NCI-H526 treated with DMSO at 0.1 percent for 48 hours (cell line): ENCODE measurements at regions not wholly inside any gene's neighbourhood (a gene's known extent, or its start where the extent isn't known, plus 50 kb on each side); places are given as distances from the start of the nearest gene placed in this dataset.
"Not testable (repeated sequence)": the region's sequence is repeated elsewhere in the genome, so short reads cannot be mapped to it uniquely, and the experiment has no call there.

Experiments
- DNase-seq: peaks from one replicate; lab custom pipeline; 2025; lab: John Stamatoyannopoulos, UW

- DNase-seq, result no peak
These were observed 78.9 kb upstream of the ZSWIM2 start for GRCh38 chr2:186927867-186928191.

GRCh38 chr2:186927185-186927866 lies 78.4 kb upstream of the ZSWIM2 start:
- no peak for DNase-seq

- no peak for DNase-seq
These were observed 76.5 kb upstream of the ZSWIM2 start for GRCh38 chr2:186925514-186925913.

- not testable (repeated sequence) for DNase-seq
These were observed 73.3 kb upstream of the ZSWIM2 start for GRCh38 chr2:186922316-186922715.

- no peak for DNase-seq
These were observed 70.3 kb upstream of the ZSWIM2 start for GRCh38 chr2:186919296-186919695.

- DNase-seq, result no peak
These were observed 69.5 kb upstream of the ZSWIM2 start for GRCh38 chr2:186918495-186918894.

- no peak for DNase-seq
These were observed 68.9 kb upstream of the ZSWIM2 start for GRCh38 chr2:186917866-186918265.

GRCh38 chr2:186913870-186914269 lies 64.9 kb upstream of the ZSWIM2 start:
- no peak for DNase-seq

- DNase-seq, result no peak
These were observed 64.0 kb upstream of the ZSWIM2 start for GRCh38 chr2:186912979-186913378.

GRCh38 chr2:186911551-186912085 lies 62.6 kb upstream of the ZSWIM2 start:
- DNase-seq, result no peak

- no peak for DNase-seq
These were observed 62.0 kb upstream of the ZSWIM2 start for GRCh38 chr2:186910996-186911395.

GRCh38 chr2:186909095-186909494 lies 60.1 kb upstream of the ZSWIM2 start:
- DNase-seq, result no peak

GRCh38 chr2:186907897-186908296 lies 58.9 kb upstream of the ZSWIM2 start:
- DNase-seq, result no peak

GRCh38 chr2:186903216-186903615 lies 54.2 kb upstream of the ZSWIM2 start:
- DNase-seq, result no peak
